AG04449 (cell line): ENCODE measurements at regions not wholly inside any gene's neighbourhood (a gene's known extent, or its start where the extent isn't known, plus 50 kb on each side); places are given as distances from the start of the nearest gene placed in this dataset.
"Not testable (repeated sequence)": the region's sequence is repeated elsewhere in the genome, so short reads cannot be mapped to it uniquely, and the experiment has no call there.

Source experiments
- CTCF ChIA-PET: fragments of 350-600 bp; formaldehyde crosslinking; extraction: SDS; loops from one replicate; lab custom pipeline; 2021; ENCODE audit warnings: antibody characterized with exemption; lab: Yijun Ruan, JAX
- POLR2A ChIA-PET: fragments of 400-600, 350-600 bp; formaldehyde crosslinking; extraction: SDS; loops from one replicate; lab custom pipeline; 2020; ENCODE audit warnings: antibody characterized with exemption, inconsistent platforms; lab: Yijun Ruan, JAX
- DNase-seq: peaks from one replicate; pipeline ENCODE4 v3.0.0-alpha.2; 2010; ENCODE audit warnings: low read depth, low spot score
- H3K4me3 ChIP-seq: 2 replicates; pipeline ENCODE4 v1.5.1; 2011; ENCODE audit warnings: low read depth, mild to moderate bottlenecking, control low read depth, low read length
- CTCF ChIP-seq: IDR thresholded peaks from one replicate; pipeline ENCODE4 v1.5.1; 2011; ENCODE audit warnings: mild to moderate bottlenecking, moderate library complexity, low read length, control low read depth, inconsistent platforms; ENCODE audit not compliant: insufficient read depth; ENCODE audit errors: missing control alignments

GRCh38 chr5:165405340-165405739, 1899.9 kb downstream of the MAT2B start:
- no peak overlapping the region for H3K4me3 ChIP-seq
- TF ChIP-seq CTCF, result no peak
- CTCF ChIA-PET, result no interaction called here
- DNase-seq, result no peak
- POLR2A ChIA-PET, result no interaction called here

- no peak for TF ChIP-seq CTCF
- DNase-seq, result no peak
- no peak overlapping the region for H3K4me3 ChIP-seq
- POLR2A ChIA-PET, result no interaction called here
- CTCF ChIA-PET, result no interaction called here
Measured at GRCh38 chr5:165407352-165407751, 1901.9 kb downstream of the MAT2B start.

GRCh38 chr5:165410476-165410875, 1905.1 kb downstream of the MAT2B start:
- POLR2A ChIA-PET, result no interaction called here
- no peak for TF ChIP-seq CTCF
- DNase-seq, result no peak
- H3K4me3 ChIP-seq, result no peak overlapping the region
- CTCF ChIA-PET, result no interaction called here

- POLR2A ChIA-PET, CTCF ChIA-PET, DNase-seq, H3K4me3 ChIP-seq: not testable (repeated sequence)
Measured at GRCh38 chr5:165411532-165411931, 1906.1 kb downstream of the MAT2B start.

- ChIA-PET CTCF (no interaction called here), POLR2A (no interaction called here)
- no peak for TF ChIP-seq CTCF
- DNase-seq, result no peak
- H3K4me3 ChIP-seq, result no peak overlapping the region
Measured at GRCh38 chr5:165420493-165420892, 1915.1 kb downstream of the MAT2B start.

GRCh38 chr5:165423697-165424299, 1918.4 kb downstream of the MAT2B start:
- POLR2A ChIA-PET, result no interaction called here
- TF ChIP-seq CTCF, result no peak
- H3K4me3 ChIP-seq, result no peak overlapping the region
- no peak for DNase-seq
- CTCF ChIA-PET, result no interaction called here

- ChIA-PET POLR2A (no interaction called here), CTCF (no interaction called here)
- no peak overlapping the region for H3K4me3 ChIP-seq
- DNase-seq, result no peak
- TF ChIP-seq CTCF, result no peak
Measured at GRCh38 chr5:165425594-165425993, 1920.2 kb downstream of the MAT2B start.
